HepG2 (cell line): ENCODE measurements at regions not wholly inside any gene's neighbourhood (a gene's known extent, or its start where the extent isn't known, plus 50 kb on each side); places are given as distances from the start of the nearest gene placed in this dataset.

ENCODE experiments used
- ATAC-seq: fragments of 200-7000 bp; cut with Tn5 transposase; 3 replicates; pipeline ENCODE4 v1.9.1; 2020; ENCODE audit warnings: mild to moderate bottlenecking, moderate library complexity
- BruUV-seq: library from RNA; stranded (reverse); fragments of 400-500 nt; replicated peaks from 2 replicates; lab custom pipeline; 2021; lab: Mats Ljungman, UMichigan
- CTCF ChIA-PET: fragments of 300-600 bp; formaldehyde crosslinking; extraction: SDS; loops from one replicate; lab custom pipeline; 2021; ENCODE audit warnings: low total read pairs, inconsistent platforms, low intra/inter-chr PET ratio; lab: Yijun Ruan, JAX
- POLR2A ChIA-PET: fragments of 350-600 bp; sonication (Branson Sonifier 250); formaldehyde crosslinking; loops from one replicate; lab custom pipeline; 2020; ENCODE audit warnings: antibody characterized with exemption, inconsistent platforms; lab: Yijun Ruan, JAX
- DNase-seq: peaks from one replicate; pipeline ENCODE4 v3.0.0-alpha.2; 2015; ENCODE audit warnings: low spot score
- FAIRE-seq: peaks from 3 replicates; lab custom pipeline; 2011; peaks lifted over from hg19 to GRCh38; lab: Jason Lieb, UNC
- H2AFZ ChIP-seq: one replicate; pipeline ENCODE4 v1.6.1; 2011; ENCODE audit warnings: low read length, inconsistent platforms
- H3K27ac ChIP-seq: fragments of 300-600 bp; 3 replicates; pipeline ENCODE4 v1.8.0; 2011; ENCODE audit warnings: mixed run types, mild to moderate bottlenecking, mixed read lengths, low read length, inconsistent platforms; ENCODE audit not compliant: insufficient read depth; ENCODE audit errors: extremely low read length
- H3K27me3 ChIP-seq, 2 experiments: fragments of 200-600 bp in 1 of 2; 2 replicates in 1 of 2; 3 replicates in 1 of 2; pipeline versions ENCODE4 v1.6.0 to v1.8.0; 2011; ENCODE audit warnings: low read length in 2 of 2, mild to moderate bottlenecking in 2 of 2, moderate library complexity in 2 of 2, inconsistent platforms in 1 of 2; ENCODE audit not compliant: insufficient read depth in 2 of 2, control insufficient read depth in 1 of 2
- H3K36me3 ChIP-seq, 2 experiments: fragments of 200-600 bp in 1 of 2; replicated peaks in 1 of 2; 2 replicates in 1 of 2; 3 replicates in 1 of 2; pipeline versions ENCODE4 v1.5.1 to v1.8.0; 2011; ENCODE audit warnings: low read length in 2 of 2, inconsistent platforms in 1 of 2; ENCODE audit not compliant: insufficient read depth in 2 of 2, control insufficient read depth in 1 of 2
- H3K4me1 ChIP-seq: 2 replicates; pipeline ENCODE4 v1.5.1; 2012; ENCODE audit warnings: low read length, inconsistent platforms; ENCODE audit not compliant: insufficient read depth
- H3K4me2 ChIP-seq: 2 replicates; pipeline ENCODE4 v1.6.0; 2011; ENCODE audit warnings: low read depth, low read length, inconsistent platforms
- H3K4me3 ChIP-seq, 3 experiments: fragments of 200-600 bp in 1 of 3; sonication (generic), shearing (Covaris generic) in 1 of 3; replicated peaks in 1 of 3; 2 replicates each; pipeline ENCODE4 v1.5.1; 2011 to 2016; ENCODE audit warnings: low read length in 3 of 3, inconsistent platforms in 2 of 3, low read depth in 2 of 3, mild to moderate bottlenecking in 2 of 3, control low read depth in 1 of 3, mixed read lengths in 1 of 3; ENCODE audit not compliant: insufficient read depth in 1 of 3
- H3K79me2 ChIP-seq: one replicate; pipeline ENCODE4 v1.6.1; 2011; ENCODE audit warnings: low read length, inconsistent platforms; ENCODE audit not compliant: insufficient read depth
- H3K9ac ChIP-seq: 2 replicates; pipeline ENCODE4 v1.6.0; 2011; ENCODE audit warnings: mild to moderate bottlenecking, low read depth, low read length, inconsistent platforms; ENCODE audit not compliant: insufficient read depth
- H3K9me3 ChIP-seq: 2 replicates; pipeline ENCODE4 v1.5.1; 2012; ENCODE audit warnings: mild to moderate bottlenecking, low read length
- H4K20me1 ChIP-seq: 2 replicates; pipeline ENCODE4 v1.6.0; 2011; ENCODE audit warnings: inconsistent platforms, mild to moderate bottlenecking, low read length, moderate library complexity; ENCODE audit not compliant: insufficient read depth
- HOXD1 ChIP-seq: sonication (generic); formaldehyde crosslinking; IDR thresholded peaks from 2 replicates; pipeline ENCODE4 v1.5.0; 2020; ENCODE audit warnings: missing genetic modification reagents
- NBN ChIP-seq: fragments of 450-650 bp; conservative IDR thresholded peaks from 2 replicates; pipeline ENCODE4 v1.6.1; 2017
- NFE2 ChIP-seq: sonication (generic); formaldehyde crosslinking; IDR thresholded peaks from 2 replicates; pipeline ENCODE4 v1.4.0; 2020; ENCODE audit warnings: missing genetic modification reagents
- NR2F6 ChIP-seq, 2 experiments: IDR thresholded peaks; 2 replicates each; pipeline ENCODE4 v1.6.1; 2016; ENCODE audit warnings: antibody characterized with exemption in 1 of 2, mild to moderate bottlenecking in 1 of 2
- PAF1 ChIP-seq: IDR thresholded peaks from 2 replicates; pipeline ENCODE4 v1.6.1; 2016; ENCODE audit warnings: missing genetic modification reagents, missing compliant biosample characterization
- PHB2 ChIP-seq: fragments of 450-650 bp; IDR thresholded peaks from 2 replicates; pipeline ENCODE4 v1.6.1; 2018; ENCODE audit not compliant: partially characterized antibody
- SNRNP70 ChIP-seq: fragments of 200-400 bp; formaldehyde crosslinking; IDR thresholded peaks from 2 replicates; pipeline ENCODE4 v1.6.1; 2017; ENCODE audit warnings: mild to moderate bottlenecking, low read depth, low read length, moderate library complexity
- ZNF235 ChIP-seq: sonication (generic); formaldehyde crosslinking; IDR thresholded peaks from 2 replicates; pipeline ENCODE4 v1.8.1; 2023; ENCODE audit warnings: mild to moderate bottlenecking, missing genetic modification reagents, borderline replicate concordance
- ZNF672 ChIP-seq: sonication (generic); formaldehyde crosslinking; IDR thresholded peaks from 2 replicates; pipeline ENCODE4 v1.8.1; 2022; ENCODE audit warnings: missing genetic modification reagents
- ZSCAN20 ChIP-seq: sonication (generic); formaldehyde crosslinking; IDR thresholded peaks from 2 replicates; pipeline ENCODE4 v1.4.0; 2020; ENCODE audit warnings: missing genetic modification reagents, mild to moderate bottlenecking, borderline replicate concordance
- WGBS: methylation state at CpG from one replicate; pipeline ENCODE4 v1.1.6; 2017; ENCODE audit warnings: low lambda C conversion rate; 5-methylcytosine and 5-hydroxymethylcytosine counted together
- in situ Hi-C: cut with HindIII; loops from 2 replicates; pipeline ENCODE4 v1.10.0; 2017; ENCODE audit warnings: low pct_unique_long_range_greater_than_20kb; ENCODE audit not compliant: extremely low pct_ligation_motif_present
- intact Hi-C: fragments of 100-400 bp; cut with micrococcal nuclease; formaldehyde crosslinking; loops from one replicate; pipeline ENCODE4 v1.10.0; 2022; ENCODE audit not compliant: unreplicated experiment
- TF ChIP-seq, protein P1 (sequence below): sonication (generic); formaldehyde crosslinking; conservative IDR thresholded peaks from 2 replicates; pipeline ENCODE4 v1.4.0; 2020; ENCODE audit warnings: mild to moderate bottlenecking, missing genetic modification reagents, moderate library complexity
- TF ChIP-seq, protein P2 (sequence below): IDR thresholded peaks from 2 replicates; pipeline ENCODE4 v1.6.1; 2016; ENCODE audit warnings: low read depth, borderline replicate concordance
- TF ChIP-seq, protein P3 (sequence below): sonication (generic); formaldehyde crosslinking; IDR thresholded peaks from 2 replicates; pipeline ENCODE4 v1.4.0; 2020; ENCODE audit warnings: missing genetic modification reagents
- TF ChIP-seq, protein P4 (sequence below): sonication (generic); formaldehyde crosslinking; conservative IDR thresholded peaks from 2 replicates; pipeline ENCODE4 v1.4.0; 2020; ENCODE audit warnings: missing genetic modification reagents
- TF ChIP-seq, protein P5 (sequence below): IDR thresholded peaks from 2 replicates; pipeline ENCODE4 v1.6.1; 2016; ENCODE audit warnings: low read depth, control low read depth
- TF ChIP-seq, protein P6 (sequence below): sonication (generic); formaldehyde crosslinking; IDR thresholded peaks from 2 replicates; pipeline ENCODE4 v1.4.0; 2020; ENCODE audit warnings: mild to moderate bottlenecking, missing genetic modification reagents

DNA sequence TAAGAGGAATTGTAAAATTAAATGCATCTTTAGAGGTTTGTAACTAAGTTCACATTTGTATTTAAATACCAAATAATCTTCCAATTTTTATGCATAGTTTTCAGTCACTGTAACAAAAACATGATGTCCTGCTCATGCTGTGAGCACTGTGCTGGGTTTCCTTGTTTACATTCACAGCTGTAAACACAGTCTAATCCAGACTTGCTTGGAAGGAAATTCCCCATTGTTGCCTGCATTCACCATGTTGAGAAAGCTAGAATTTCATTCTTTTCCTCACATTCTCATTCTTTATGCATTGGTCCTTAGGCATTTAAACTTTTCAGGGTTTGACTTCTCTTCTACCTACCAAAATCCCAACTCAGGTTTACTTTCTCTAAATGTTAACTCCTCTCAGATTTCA, 242.0 kb upstream of the TBX18 start (continued):
- TF ChIP-seq, protein P1, sequence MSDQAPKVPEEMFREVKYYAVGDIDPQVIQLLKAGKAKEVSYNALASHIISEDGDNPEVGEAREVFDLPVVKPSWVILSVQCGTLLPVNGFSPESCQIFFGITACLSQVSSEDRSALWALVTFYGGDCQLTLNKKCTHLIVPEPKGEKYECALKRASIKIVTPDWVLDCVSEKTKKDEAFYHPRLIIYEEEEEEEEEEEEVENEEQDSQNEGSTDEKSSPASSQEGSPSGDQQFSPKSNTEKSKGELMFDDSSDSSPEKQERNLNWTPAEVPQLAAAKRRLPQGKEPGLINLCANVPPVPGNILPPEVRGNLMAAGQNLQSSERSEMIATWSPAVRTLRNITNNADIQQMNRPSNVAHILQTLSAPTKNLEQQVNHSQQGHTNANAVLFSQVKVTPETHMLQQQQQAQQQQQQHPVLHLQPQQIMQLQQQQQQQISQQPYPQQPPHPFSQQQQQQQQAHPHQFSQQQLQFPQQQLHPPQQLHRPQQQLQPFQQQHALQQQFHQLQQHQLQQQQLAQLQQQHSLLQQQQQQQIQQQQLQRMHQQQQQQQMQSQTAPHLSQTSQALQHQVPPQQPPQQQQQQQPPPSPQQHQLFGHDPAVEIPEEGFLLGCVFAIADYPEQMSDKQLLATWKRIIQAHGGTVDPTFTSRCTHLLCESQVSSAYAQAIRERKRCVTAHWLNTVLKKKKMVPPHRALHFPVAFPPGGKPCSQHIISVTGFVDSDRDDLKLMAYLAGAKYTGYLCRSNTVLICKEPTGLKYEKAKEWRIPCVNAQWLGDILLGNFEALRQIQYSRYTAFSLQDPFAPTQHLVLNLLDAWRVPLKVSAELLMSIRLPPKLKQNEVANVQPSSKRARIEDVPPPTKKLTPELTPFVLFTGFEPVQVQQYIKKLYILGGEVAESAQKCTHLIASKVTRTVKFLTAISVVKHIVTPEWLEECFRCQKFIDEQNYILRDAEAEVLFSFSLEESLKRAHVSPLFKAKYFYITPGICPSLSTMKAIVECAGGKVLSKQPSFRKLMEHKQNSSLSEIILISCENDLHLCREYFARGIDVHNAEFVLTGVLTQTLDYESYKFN (CRISPR knock-in tag): no peak
- TF ChIP-seq, protein P2, sequence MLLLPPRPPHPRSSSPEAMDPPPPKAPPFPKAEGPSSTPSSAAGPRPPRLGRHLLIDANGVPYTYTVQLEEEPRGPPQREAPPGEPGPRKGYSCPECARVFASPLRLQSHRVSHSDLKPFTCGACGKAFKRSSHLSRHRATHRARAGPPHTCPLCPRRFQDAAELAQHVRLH: no peak
- no peak for TF ChIP-seq NBN

DNA sequence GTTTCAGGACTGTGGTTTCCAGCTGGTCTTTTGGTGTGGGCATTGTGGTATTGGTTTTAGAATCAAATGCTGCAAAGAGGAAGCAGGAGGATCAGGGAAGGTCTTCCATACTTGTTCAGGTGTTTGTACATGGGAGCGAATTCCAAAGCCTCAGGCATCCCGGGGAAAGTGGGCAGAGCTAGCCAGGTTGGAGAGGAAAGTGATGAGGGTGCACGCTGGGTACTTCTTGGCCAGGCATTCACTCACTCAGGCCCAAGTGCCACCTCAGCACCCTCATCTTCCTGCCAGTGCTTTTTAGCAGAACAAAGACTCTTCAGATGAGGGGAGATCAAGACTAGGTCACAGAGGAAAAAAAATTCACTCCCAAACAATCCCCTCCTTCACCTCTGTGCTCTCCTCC, 241.1 kb upstream of the TBX18 start:
- H2AFZ ChIP-seq: no peak overlapping the region
- no peaks in the 10 kb centered on the region for H3K9me3 ChIP-seq
- no peaks in the 10 kb centered on the region for H4K20me1 ChIP-seq
- DNase-seq (no peak), ATAC-seq (no peak), FAIRE-seq (no peak)
- no TSS peak for BruUV-seq
- ChIA-PET CTCF (no interaction called here), POLR2A (no interaction called here)
- no peak overlapping the region for H3K4me3 ChIP-seq
- intact Hi-C loops (no loop called here), in situ Hi-C loops (loop anchor here (25.0 kb wide), 1 partner anchor 307 kb away; no protein-coding TSS in a partner anchor)
- H3K9ac ChIP-seq: no peak overlapping the region
- 18% methylated on average over 3 of the region's 3 CpGs for WGBS
- H3K4me2 ChIP-seq: no peak overlapping the region
- H3K4me1 ChIP-seq: no peaks in the 10 kb centered on the region
- no peaks in the 10 kb centered on the region; a peak in 1 of 5 replicates for H3K27me3 ChIP-seq
- H3K79me2 ChIP-seq: no peaks in the 10 kb centered on the region
- H3K27ac ChIP-seq: no peak overlapping the region
- no peaks in the 10 kb centered on the region for H3K36me3 ChIP-seq
- TF ChIP-seq NFE2 (no peak), HOXD1 (no peak), PAF1 (CRISPR knock-in tag) (no peak), SNRNP70 (no peak), NR2F6 (IDR thresholded peaks at IDR 0.05) (no peak), NR2F6 (CRISPR knock-in tag; IDR thresholded peaks at IDR 0.05) (no peak), ZNF235 (no peak), ZNF672 (CRISPR knock-in tag) (no peak), ZSCAN20 (CRISPR knock-in tag) (no peak), PHB2 (no peak)
- TF ChIP-seq, protein P3, sequence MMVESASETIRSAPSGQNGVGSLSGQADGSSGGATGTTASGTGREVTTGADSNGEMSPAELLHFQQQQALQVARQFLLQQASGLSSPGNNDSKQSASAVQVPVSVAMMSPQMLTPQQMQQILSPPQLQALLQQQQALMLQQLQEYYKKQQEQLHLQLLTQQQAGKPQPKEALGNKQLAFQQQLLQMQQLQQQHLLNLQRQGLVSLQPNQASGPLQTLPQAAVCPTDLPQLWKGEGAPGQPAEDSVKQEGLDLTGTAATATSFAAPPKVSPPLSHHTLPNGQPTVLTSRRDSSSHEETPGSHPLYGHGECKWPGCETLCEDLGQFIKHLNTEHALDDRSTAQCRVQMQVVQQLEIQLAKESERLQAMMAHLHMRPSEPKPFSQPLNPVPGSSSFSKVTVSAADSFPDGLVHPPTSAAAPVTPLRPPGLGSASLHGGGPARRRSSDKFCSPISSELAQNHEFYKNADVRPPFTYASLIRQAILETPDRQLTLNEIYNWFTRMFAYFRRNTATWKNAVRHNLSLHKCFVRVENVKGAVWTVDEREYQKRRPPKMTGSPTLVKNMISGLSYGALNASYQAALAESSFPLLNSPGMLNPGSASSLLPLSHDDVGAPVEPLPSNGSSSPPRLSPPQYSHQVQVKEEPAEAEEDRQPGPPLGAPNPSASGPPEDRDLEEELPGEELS (CRISPR knock-in tag): no peak
- TF ChIP-seq, protein P4, sequence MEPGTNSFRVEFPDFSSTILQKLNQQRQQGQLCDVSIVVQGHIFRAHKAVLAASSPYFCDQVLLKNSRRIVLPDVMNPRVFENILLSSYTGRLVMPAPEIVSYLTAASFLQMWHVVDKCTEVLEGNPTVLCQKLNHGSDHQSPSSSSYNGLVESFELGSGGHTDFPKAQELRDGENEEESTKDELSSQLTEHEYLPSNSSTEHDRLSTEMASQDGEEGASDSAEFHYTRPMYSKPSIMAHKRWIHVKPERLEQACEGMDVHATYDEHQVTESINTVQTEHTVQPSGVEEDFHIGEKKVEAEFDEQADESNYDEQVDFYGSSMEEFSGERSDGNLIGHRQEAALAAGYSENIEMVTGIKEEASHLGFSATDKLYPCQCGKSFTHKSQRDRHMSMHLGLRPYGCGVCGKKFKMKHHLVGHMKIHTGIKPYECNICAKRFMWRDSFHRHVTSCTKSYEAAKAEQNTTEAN (CRISPR knock-in tag): no peak
- TF ChIP-seq, protein P5, sequence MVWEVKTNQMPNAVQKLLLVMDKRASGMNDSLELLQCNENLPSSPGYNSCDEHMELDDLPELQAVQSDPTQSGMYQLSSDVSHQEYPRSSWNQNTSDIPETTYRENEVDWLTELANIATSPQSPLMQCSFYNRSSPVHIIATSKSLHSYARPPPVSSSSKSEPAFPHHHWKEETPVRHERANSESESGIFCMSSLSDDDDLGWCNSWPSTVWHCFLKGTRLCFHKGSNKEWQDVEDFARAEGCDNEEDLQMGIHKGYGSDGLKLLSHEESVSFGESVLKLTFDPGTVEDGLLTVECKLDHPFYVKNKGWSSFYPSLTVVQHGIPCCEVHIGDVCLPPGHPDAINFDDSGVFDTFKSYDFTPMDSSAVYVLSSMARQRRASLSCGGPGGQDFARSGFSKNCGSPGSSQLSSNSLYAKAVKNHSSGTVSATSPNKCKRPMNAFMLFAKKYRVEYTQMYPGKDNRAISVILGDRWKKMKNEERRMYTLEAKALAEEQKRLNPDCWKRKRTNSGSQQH (CRISPR knock-in tag): no peak
- TF ChIP-seq, protein P6, sequence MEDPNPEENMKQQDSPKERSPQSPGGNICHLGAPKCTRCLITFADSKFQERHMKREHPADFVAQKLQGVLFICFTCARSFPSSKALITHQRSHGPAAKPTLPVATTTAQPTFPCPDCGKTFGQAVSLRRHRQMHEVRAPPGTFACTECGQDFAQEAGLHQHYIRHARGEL: no peak
